ENCODE measurements at regions not wholly inside any gene's neighbourhood (a gene's known extent, or its start where the extent isn't known, plus 50 kb on each side); places are given as distances from the start of the nearest gene placed in this dataset.
"Not testable (repeated sequence)": the region's sequence is repeated elsewhere in the genome, so short reads cannot be mapped to it uniquely, and the experiment has no call there.

GRCh38 chrX:66110112-66110511 lies 53.9 kb upstream of the HEPH start:
- no peak overlapping the region for H3K9ac ChIP-seq (ENCODE audit: low read length)
- no peak overlapping the region for H3K27ac ChIP-seq (ENCODE audit: low read depth, low read length)
- H3K36me3 ChIP-seq (ENCODE audit: insufficient read depth, low read length): no peaks in the 10 kb centered on the region
- H2AFZ ChIP-seq (ENCODE audit: low read depth, low read length): no peak overlapping the region
- H3K36me3 Mint-ChIP-seq (ENCODE audit: low read depth, unreplicated experiment): no peaks in the 10 kb centered on the region
- no peak overlapping the region for H3K4me2 ChIP-seq (ENCODE audit: low read length)
- no peaks in the 10 kb centered on the region for H3K27me3 ChIP-seq (ENCODE audit: insufficient read depth, low read length)
- no peaks in the 10 kb centered on the region for H3K9me3 Mint-ChIP-seq (ENCODE audit: unreplicated experiment)
- no peaks in the 10 kb centered on the region for H3K4me1 ChIP-seq (ENCODE audit: insufficient read depth, low read length)
- DNase-seq (ENCODE audit: low read depth) (no peak), FAIRE-seq (no peak)
- H3K27ac Mint-ChIP-seq (ENCODE audit: unreplicated experiment): no peak overlapping the region
- H3K4me1 Mint-ChIP-seq (ENCODE audit: low read depth, unreplicated experiment): no peaks in the 10 kb centered on the region
- H3K4me3 Mint-ChIP-seq (ENCODE audit: unreplicated experiment): no peak overlapping the region
- H3K27me3 Mint-ChIP-seq (ENCODE audit: low read depth, unreplicated experiment): peaks cover 2% of the 10 kb centered on the region
- H3K9me3 ChIP-seq (ENCODE audit: insufficient read depth, low read depth, low read length): no peaks in the 10 kb centered on the region
- no peak for TF ChIP-seq EZH2 (IDR thresholded peaks at IDR 0.05; ENCODE audit: insufficient read depth, low read length)
- peak; percentile 15 for TF ChIP-seq CTCF (IDR thresholded peaks at IDR 0.05; ENCODE audit: insufficient read depth, low read depth, low read length)
- no peaks in the 10 kb centered on the region for H4K20me1 ChIP-seq (ENCODE audit: insufficient read depth, low read length)
- H3K4me3 ChIP-seq (ENCODE audit: insufficient read depth, low read depth, low read length): no peak overlapping the region
- no peaks in the 10 kb centered on the region for H3K79me2 ChIP-seq (ENCODE audit: insufficient read depth, low read length)

- not testable (repeated sequence) for H3K36me3 Mint-ChIP-seq (ENCODE audit: low read depth, unreplicated experiment); H3K27ac ChIP-seq (ENCODE audit: low read depth, low read length); H2AFZ ChIP-seq (ENCODE audit: low read depth, low read length); H3K27me3 Mint-ChIP-seq (ENCODE audit: low read depth, unreplicated experiment); H3K4me3 ChIP-seq (ENCODE audit: insufficient read depth, low read depth, low read length); H3K79me2 ChIP-seq (ENCODE audit: insufficient read depth, low read length); H4K20me1 ChIP-seq (ENCODE audit: insufficient read depth, low read length); H3K36me3 ChIP-seq (ENCODE audit: insufficient read depth, low read length); FAIRE-seq; H3K4me3 Mint-ChIP-seq (ENCODE audit: unreplicated experiment); H3K4me1 ChIP-seq (ENCODE audit: insufficient read depth, low read length); H3K4me1 Mint-ChIP-seq (ENCODE audit: low read depth, unreplicated experiment); H3K27ac Mint-ChIP-seq (ENCODE audit: unreplicated experiment); H3K27me3 ChIP-seq (ENCODE audit: insufficient read depth, low read length); H3K9ac ChIP-seq (ENCODE audit: low read length); H3K9me3 ChIP-seq (ENCODE audit: insufficient read depth, low read depth, low read length); H3K9me3 Mint-ChIP-seq (ENCODE audit: unreplicated experiment); H3K4me2 ChIP-seq (ENCODE audit: low read length); DNase-seq (ENCODE audit: low read depth)
These were observed 56.2 kb upstream of the HEPH start for GRCh38 chrX:66107860-66108259.

GRCh38 chrX:66102398-66102797 lies 61.6 kb upstream of the HEPH start:
- H3K79me2 ChIP-seq (ENCODE audit: insufficient read depth, low read length); H3K4me3 ChIP-seq (ENCODE audit: insufficient read depth, low read depth, low read length); H2AFZ ChIP-seq (ENCODE audit: low read depth, low read length); H3K9ac ChIP-seq (ENCODE audit: low read length); H3K36me3 Mint-ChIP-seq (ENCODE audit: low read depth, unreplicated experiment); H3K27me3 ChIP-seq (ENCODE audit: insufficient read depth, low read length); H4K20me1 ChIP-seq (ENCODE audit: insufficient read depth, low read length); H3K4me1 Mint-ChIP-seq (ENCODE audit: low read depth, unreplicated experiment); H3K9me3 Mint-ChIP-seq (ENCODE audit: unreplicated experiment); H3K4me2 ChIP-seq (ENCODE audit: low read length); H3K36me3 ChIP-seq (ENCODE audit: insufficient read depth, low read length); H3K27ac Mint-ChIP-seq (ENCODE audit: unreplicated experiment); H3K4me3 Mint-ChIP-seq (ENCODE audit: unreplicated experiment); DNase-seq (ENCODE audit: low read depth); H3K27me3 Mint-ChIP-seq (ENCODE audit: low read depth, unreplicated experiment); H3K27ac ChIP-seq (ENCODE audit: low read depth, low read length); FAIRE-seq; H3K9me3 ChIP-seq (ENCODE audit: insufficient read depth, low read depth, low read length); H3K4me1 ChIP-seq (ENCODE audit: insufficient read depth, low read length): not testable (repeated sequence)

GRCh38 chrX:66098162-66098561 lies 58.3 kb upstream of the VSIG4 start:
- H3K36me3 ChIP-seq (ENCODE audit: insufficient read depth, low read length): no peaks in the 10 kb centered on the region
- no peak for DNase-seq (ENCODE audit: low read depth)
- H3K27ac ChIP-seq (ENCODE audit: low read depth, low read length): no peak overlapping the region
- H3K4me1 ChIP-seq (ENCODE audit: insufficient read depth, low read length): no peaks in the 10 kb centered on the region
- H3K9me3 ChIP-seq (ENCODE audit: insufficient read depth, low read depth, low read length): no peaks in the 10 kb centered on the region
- H3K4me2 ChIP-seq (ENCODE audit: low read length): no peak overlapping the region
- H3K4me3 ChIP-seq (ENCODE audit: insufficient read depth, low read depth, low read length): no peak overlapping the region
- H3K4me1 Mint-ChIP-seq (ENCODE audit: low read depth, unreplicated experiment): no peaks in the 10 kb centered on the region
- no peaks in the 10 kb centered on the region for H3K27me3 ChIP-seq (ENCODE audit: insufficient read depth, low read length)
- H3K79me2 ChIP-seq (ENCODE audit: insufficient read depth, low read length): no peaks in the 10 kb centered on the region
- no peak overlapping the region for H2AFZ ChIP-seq (ENCODE audit: low read depth, low read length)
- no peak overlapping the region for H3K9ac ChIP-seq (ENCODE audit: low read length)
- H3K36me3 Mint-ChIP-seq (ENCODE audit: low read depth, unreplicated experiment): no peaks in the 10 kb centered on the region
- TF ChIP-seq EZH2 (IDR thresholded peaks at IDR 0.05; ENCODE audit: insufficient read depth, low read length) (no peak), CTCF (IDR thresholded peaks at IDR 0.05; ENCODE audit: insufficient read depth, low read depth, low read length) (no peak)
- peaks cover 2% of the 10 kb centered on the region for H3K9me3 Mint-ChIP-seq (ENCODE audit: unreplicated experiment)
- H3K27ac Mint-ChIP-seq (ENCODE audit: unreplicated experiment): no peak overlapping the region
- peak; percentile 84 for FAIRE-seq
- H3K4me3 Mint-ChIP-seq (ENCODE audit: unreplicated experiment): no peak overlapping the region
- no peaks in the 10 kb centered on the region for H3K27me3 Mint-ChIP-seq (ENCODE audit: low read depth, unreplicated experiment)
- H4K20me1 ChIP-seq (ENCODE audit: insufficient read depth, low read length): no peaks in the 10 kb centered on the region

GRCh38 chrX:66096987-66097386 lies 57.1 kb upstream of the VSIG4 start:
- not testable (repeated sequence) for H3K9ac ChIP-seq (ENCODE audit: low read length); H2AFZ ChIP-seq (ENCODE audit: low read depth, low read length); H3K36me3 Mint-ChIP-seq (ENCODE audit: low read depth, unreplicated experiment); H3K4me2 ChIP-seq (ENCODE audit: low read length); H3K9me3 ChIP-seq (ENCODE audit: insufficient read depth, low read depth, low read length); H3K4me1 ChIP-seq (ENCODE audit: insufficient read depth, low read length); H3K27ac Mint-ChIP-seq (ENCODE audit: unreplicated experiment); H3K4me3 Mint-ChIP-seq (ENCODE audit: unreplicated experiment); H3K4me3 ChIP-seq (ENCODE audit: insufficient read depth, low read depth, low read length); H3K4me1 Mint-ChIP-seq (ENCODE audit: low read depth, unreplicated experiment); H3K27ac ChIP-seq (ENCODE audit: low read depth, low read length); H3K27me3 ChIP-seq (ENCODE audit: insufficient read depth, low read length); H3K36me3 ChIP-seq (ENCODE audit: insufficient read depth, low read length); H4K20me1 ChIP-seq (ENCODE audit: insufficient read depth, low read length); H3K79me2 ChIP-seq (ENCODE audit: insufficient read depth, low read length); DNase-seq (ENCODE audit: low read depth); H3K9me3 Mint-ChIP-seq (ENCODE audit: unreplicated experiment); H3K27me3 Mint-ChIP-seq (ENCODE audit: low read depth, unreplicated experiment)
- peak; percentile 5 for FAIRE-seq

All from astrocyte (in vitro differentiated cells and primary cell).